ENCODE measurements at regions not wholly inside any gene's neighbourhood (a gene's known extent, or its start where the extent isn't known, plus 50 kb on each side); places are given as distances from the start of the nearest gene placed in this dataset.
"Not testable (repeated sequence)": the region's sequence is repeated elsewhere in the genome, so short reads cannot be mapped to it uniquely, and the experiment has no call there.

- H3K4me3 ChIP-seq (ENCODE audit: low read length), result no peak overlapping the region
- no peaks in the 10 kb centered on the region for H3K27me3 ChIP-seq (ENCODE audit: control insufficient read depth, insufficient read depth, low read length)
- no peak overlapping the region for H3K27ac ChIP-seq (ENCODE audit: low read depth, low read length)
- H3K36me3 ChIP-seq (ENCODE audit: control insufficient read depth, insufficient read depth, low read length), result no peaks in the 10 kb centered on the region
- no peak overlapping the region for H3K9ac ChIP-seq (ENCODE audit: low read length)
- no peaks in the 10 kb centered on the region for H3K4me1 ChIP-seq (ENCODE audit: control insufficient read depth, insufficient read depth, low read length)
Observed at GRCh38 chr12:24366514-24366913, 417.0 kb upstream of the SOX5 start.

GRCh38 chr12:24364921-24365320, 415.5 kb upstream of the SOX5 start:
- Histone ChIP-seq H3K9ac (ENCODE audit: low read length) (no peak overlapping the region), H3K4me3 (ENCODE audit: low read length) (no peak overlapping the region), H3K4me1 (ENCODE audit: control insufficient read depth, insufficient read depth, low read length) (no peaks in the 10 kb centered on the region), H3K27ac (ENCODE audit: low read depth, low read length) (no peak overlapping the region), H3K27me3 (ENCODE audit: control insufficient read depth, insufficient read depth, low read length) (no peaks in the 10 kb centered on the region), H3K36me3 (ENCODE audit: control insufficient read depth, insufficient read depth, low read length) (no peaks in the 10 kb centered on the region)

GRCh38 chr12:24363177-24363754, 413.8 kb upstream of the SOX5 start:
- Histone ChIP-seq H3K4me1 (ENCODE audit: control insufficient read depth, insufficient read depth, low read length) (no peaks in the 10 kb centered on the region), H3K27me3 (ENCODE audit: control insufficient read depth, insufficient read depth, low read length) (no peaks in the 10 kb centered on the region), H3K27ac (ENCODE audit: low read depth, low read length) (no peak overlapping the region), H3K36me3 (ENCODE audit: control insufficient read depth, insufficient read depth, low read length) (no peaks in the 10 kb centered on the region), H3K9ac (ENCODE audit: low read length) (no peak overlapping the region), H3K4me3 (ENCODE audit: low read length) (no peak overlapping the region)

- Histone ChIP-seq H3K27ac (ENCODE audit: low read depth, low read length) (no peak overlapping the region), H3K36me3 (ENCODE audit: control insufficient read depth, insufficient read depth, low read length) (no peaks in the 10 kb centered on the region), H3K9ac (ENCODE audit: low read length) (no peak overlapping the region)
Observed at GRCh38 chr12:24361877-24362580, 412.6 kb upstream of the SOX5 start.

GRCh38 chr12:24360907-24361306, 411.4 kb upstream of the SOX5 start:
- Histone ChIP-seq H3K9ac (ENCODE audit: low read length) (no peak overlapping the region), H3K4me3 (ENCODE audit: low read length) (no peak overlapping the region), H3K36me3 (ENCODE audit: control insufficient read depth, insufficient read depth, low read length) (no peaks in the 10 kb centered on the region), H3K4me1 (ENCODE audit: control insufficient read depth, insufficient read depth, low read length) (no peaks in the 10 kb centered on the region), H3K27ac (ENCODE audit: low read depth, low read length) (no peak overlapping the region), H3K27me3 (ENCODE audit: control insufficient read depth, insufficient read depth, low read length) (no peaks in the 10 kb centered on the region)

More at GRCh38 chr12:24361877-24362580, 412.6 kb upstream of the SOX5 start:
- no peaks in the 10 kb centered on the region for H3K4me1 ChIP-seq (ENCODE audit: control insufficient read depth, insufficient read depth, low read length)
- H3K27me3 ChIP-seq (ENCODE audit: control insufficient read depth, insufficient read depth, low read length), result no peaks in the 10 kb centered on the region
- no peak overlapping the region for H3K4me3 ChIP-seq (ENCODE audit: low read length)

- no peak overlapping the region for H3K4me3 ChIP-seq (ENCODE audit: low read length)
- H3K27ac ChIP-seq (ENCODE audit: low read depth, low read length), result no peak overlapping the region
- H3K4me1 ChIP-seq (ENCODE audit: control insufficient read depth, insufficient read depth, low read length), result no peaks in the 10 kb centered on the region
- H3K27me3 ChIP-seq (ENCODE audit: control insufficient read depth, insufficient read depth, low read length), result no peaks in the 10 kb centered on the region
- H3K9ac ChIP-seq (ENCODE audit: low read length), result no peak overlapping the region
- no peaks in the 10 kb centered on the region for H3K36me3 ChIP-seq (ENCODE audit: control insufficient read depth, insufficient read depth, low read length)
Observed at GRCh38 chr12:24360461-24360860, 411.0 kb upstream of the SOX5 start.

- H3K36me3 ChIP-seq (ENCODE audit: control insufficient read depth, insufficient read depth, low read length), result no peaks in the 10 kb centered on the region
- H3K4me3 ChIP-seq (ENCODE audit: low read length), result no peak overlapping the region
- H3K27me3 ChIP-seq (ENCODE audit: control insufficient read depth, insufficient read depth, low read length), result no peaks in the 10 kb centered on the region
- no peaks in the 10 kb centered on the region for H3K4me1 ChIP-seq (ENCODE audit: control insufficient read depth, insufficient read depth, low read length)
- H3K9ac ChIP-seq (ENCODE audit: low read length), result no peak overlapping the region
- no peak overlapping the region for H3K27ac ChIP-seq (ENCODE audit: low read depth, low read length)
Observed at GRCh38 chr12:24360057-24360456, 410.6 kb upstream of the SOX5 start.

- H3K9ac ChIP-seq (ENCODE audit: low read length), result no peak overlapping the region
- H3K4me1 ChIP-seq (ENCODE audit: control insufficient read depth, insufficient read depth, low read length), result no peaks in the 10 kb centered on the region
- H3K4me3 ChIP-seq (ENCODE audit: low read length), result no peak overlapping the region
- H3K27ac ChIP-seq (ENCODE audit: low read depth, low read length), result no peak overlapping the region
- H3K36me3 ChIP-seq (ENCODE audit: control insufficient read depth, insufficient read depth, low read length), result no peaks in the 10 kb centered on the region
- no peaks in the 10 kb centered on the region for H3K27me3 ChIP-seq (ENCODE audit: control insufficient read depth, insufficient read depth, low read length)
Observed at GRCh38 chr12:24359418-24359817, 409.9 kb upstream of the SOX5 start.

GRCh38 chr12:24356240-24356804, 406.9 kb upstream of the SOX5 start:
- Histone ChIP-seq H3K4me1 (ENCODE audit: control insufficient read depth, insufficient read depth, low read length) (no peaks in the 10 kb centered on the region), H3K27me3 (ENCODE audit: control insufficient read depth, insufficient read depth, low read length) (no peaks in the 10 kb centered on the region), H3K4me3 (ENCODE audit: low read length) (no peak overlapping the region), H3K27ac (ENCODE audit: low read depth, low read length) (no peak overlapping the region), H3K9ac (ENCODE audit: low read length) (no peak overlapping the region), H3K36me3 (ENCODE audit: control insufficient read depth, insufficient read depth, low read length) (no peaks in the 10 kb centered on the region)

GRCh38 chr12:24352363-24352762, 402.9 kb upstream of the SOX5 start:
- no peaks in the 10 kb centered on the region for H3K4me1 ChIP-seq (ENCODE audit: control insufficient read depth, insufficient read depth, low read length)

GRCh38 chr12:24349051-24349799, 399.8 kb upstream of the SOX5 start:
- Histone ChIP-seq H3K27ac (ENCODE audit: low read depth, low read length) (no peak overlapping the region), H3K36me3 (ENCODE audit: control insufficient read depth, insufficient read depth, low read length) (no peaks in the 10 kb centered on the region), H3K4me1 (ENCODE audit: control insufficient read depth, insufficient read depth, low read length) (no peaks in the 10 kb centered on the region), H3K4me3 (ENCODE audit: low read length) (no peak overlapping the region), H3K9ac (ENCODE audit: low read length) (no peak overlapping the region), H3K27me3 (ENCODE audit: control insufficient read depth, insufficient read depth, low read length) (no peaks in the 10 kb centered on the region)

More at GRCh38 chr12:24352363-24352762, 402.9 kb upstream of the SOX5 start:
- Histone ChIP-seq H3K27ac (ENCODE audit: low read depth, low read length) (no peak overlapping the region), H3K4me3 (ENCODE audit: low read length) (no peak overlapping the region), H3K36me3 (ENCODE audit: control insufficient read depth, insufficient read depth, low read length) (no peaks in the 10 kb centered on the region), H3K9ac (ENCODE audit: low read length) (no peak overlapping the region), H3K27me3 (ENCODE audit: control insufficient read depth, insufficient read depth, low read length) (no peaks in the 10 kb centered on the region)

- not testable (repeated sequence) for H3K27ac ChIP-seq (ENCODE audit: low read depth, low read length); H3K27me3 ChIP-seq (ENCODE audit: control insufficient read depth, insufficient read depth, low read length); H3K4me1 ChIP-seq (ENCODE audit: control insufficient read depth, insufficient read depth, low read length); H3K4me3 ChIP-seq (ENCODE audit: low read length); H3K9ac ChIP-seq (ENCODE audit: low read length); H3K36me3 ChIP-seq (ENCODE audit: control insufficient read depth, insufficient read depth, low read length)
Observed at GRCh38 chr12:24348180-24348579, 398.7 kb upstream of the SOX5 start.
